ENCODE measurements at regions not wholly inside any gene's neighbourhood (a gene's known extent, or its start where the extent isn't known, plus 50 kb on each side); places are given as distances from the start of the nearest gene placed in this dataset.

- no peak for DNase-seq (ENCODE audit: low read depth in 1 of 2, low spot score in 1 of 2)
- no peak overlapping the region for H3K27ac ChIP-seq (replicated peaks)
- TF ChIP-seq, protein P1, sequence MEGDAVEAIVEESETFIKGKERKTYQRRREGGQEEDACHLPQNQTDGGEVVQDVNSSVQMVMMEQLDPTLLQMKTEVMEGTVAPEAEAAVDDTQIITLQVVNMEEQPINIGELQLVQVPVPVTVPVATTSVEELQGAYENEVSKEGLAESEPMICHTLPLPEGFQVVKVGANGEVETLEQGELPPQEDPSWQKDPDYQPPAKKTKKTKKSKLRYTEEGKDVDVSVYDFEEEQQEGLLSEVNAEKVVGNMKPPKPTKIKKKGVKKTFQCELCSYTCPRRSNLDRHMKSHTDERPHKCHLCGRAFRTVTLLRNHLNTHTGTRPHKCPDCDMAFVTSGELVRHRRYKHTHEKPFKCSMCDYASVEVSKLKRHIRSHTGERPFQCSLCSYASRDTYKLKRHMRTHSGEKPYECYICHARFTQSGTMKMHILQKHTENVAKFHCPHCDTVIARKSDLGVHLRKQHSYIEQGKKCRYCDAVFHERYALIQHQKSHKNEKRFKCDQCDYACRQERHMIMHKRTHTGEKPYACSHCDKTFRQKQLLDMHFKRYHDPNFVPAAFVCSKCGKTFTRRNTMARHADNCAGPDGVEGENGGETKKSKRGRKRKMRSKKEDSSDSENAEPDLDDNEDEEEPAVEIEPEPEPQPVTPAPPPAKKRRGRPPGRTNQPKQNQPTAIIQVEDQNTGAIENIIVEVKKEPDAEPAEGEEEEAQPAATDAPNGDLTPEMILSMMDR (IDR thresholded peaks at IDR 0.05; ENCODE audit: insufficient read depth, low read length): no peak
- TF ChIP-seq GABPA (IDR thresholded peaks at IDR 0.05; ENCODE audit: low read depth) (no peak), REST (IDR thresholded peaks at IDR 0.05; ENCODE audit: insufficient replicate concordance, low read depth) (no peak), SPI1 (IDR thresholded peaks at IDR 0.05; ENCODE audit: borderline replicate concordance, low read depth) (no peak), POLR2AphosphoS5 (IDR thresholded peaks at IDR 0.05; ENCODE audit: low read depth) (no peak)
- H3K27me3 ChIP-seq (ENCODE audit: insufficient read depth, poor library complexity, severe bottlenecking): no peaks in the 10 kb centered on the region
- no peak overlapping the region for H3K4me3 ChIP-seq (replicated peaks; ENCODE audit: insufficient read depth, low read length)
Measured at GRCh38 chr14:65329911-65330310, 82.6 kb upstream of the FUT8 start.

GRCh38 chr14:65330416-65330815 lies 82.1 kb upstream of the FUT8 start:
- no peak overlapping the region for H3K27ac ChIP-seq (replicated peaks)

GRCh38 chr14:65331652-65332051 lies 80.9 kb upstream of the FUT8 start:
- TF ChIP-seq SPI1 (IDR thresholded peaks at IDR 0.05; ENCODE audit: borderline replicate concordance, low read depth) (no peak), REST (IDR thresholded peaks at IDR 0.05; ENCODE audit: insufficient replicate concordance, low read depth) (no peak), GABPA (IDR thresholded peaks at IDR 0.05; ENCODE audit: low read depth) (no peak), POLR2AphosphoS5 (IDR thresholded peaks at IDR 0.05; ENCODE audit: low read depth) (no peak)
- TF ChIP-seq, protein P1 (IDR thresholded peaks at IDR 0.05; ENCODE audit: insufficient read depth, low read length): no peak
- Histone ChIP-seq H3K27ac (replicated peaks) (no peak overlapping the region), H3K4me3 (replicated peaks; ENCODE audit: insufficient read depth, low read length) (no peak overlapping the region), H3K27me3 (ENCODE audit: insufficient read depth, poor library complexity, severe bottlenecking) (no peaks in the 10 kb centered on the region)
- DNase-seq (ENCODE audit: low read depth in 1 of 2, low spot score in 1 of 2): no peak

More at GRCh38 chr14:65330416-65330815, 82.1 kb upstream of the FUT8 start:
- DNase-seq (ENCODE audit: low read depth in 1 of 2, low spot score in 1 of 2): no peak
- H3K27me3 ChIP-seq (ENCODE audit: insufficient read depth, poor library complexity, severe bottlenecking): no peaks in the 10 kb centered on the region
- TF ChIP-seq REST (IDR thresholded peaks at IDR 0.05; ENCODE audit: insufficient replicate concordance, low read depth): no peak
- no peak for TF ChIP-seq POLR2AphosphoS5 (IDR thresholded peaks at IDR 0.05; ENCODE audit: low read depth)
- TF ChIP-seq, protein P1 (IDR thresholded peaks at IDR 0.05; ENCODE audit: insufficient read depth, low read length): no peak
- TF ChIP-seq GABPA (IDR thresholded peaks at IDR 0.05; ENCODE audit: low read depth): no peak
- no peak for TF ChIP-seq SPI1 (IDR thresholded peaks at IDR 0.05; ENCODE audit: borderline replicate concordance, low read depth)
- H3K4me3 ChIP-seq (replicated peaks; ENCODE audit: insufficient read depth, low read length): no peak overlapping the region

Data from HL-60 (cell line).